Sigmoid colon (tissue), 4 donors: ENCODE measurements at regions not wholly inside any gene's neighbourhood (a gene's known extent, or its start where the extent isn't known, plus 50 kb on each side); places are given as distances from the start of the nearest gene placed in this dataset.

Source experiments
- CTCF ChIP-seq, 4 experiments: fragments of 450-650 bp in 3 of 4; fragments of 200-600 bp in 1 of 4; IDR thresholded peaks; one replicate each; pipeline ENCODE4 v1.5.1; 2016 to 2019; ENCODE audit warnings: antibody characterized with exemption in 4 of 4, mild to moderate bottlenecking in 3 of 4, moderate library complexity in 2 of 4
- POLR2AphosphoS5 ChIP-seq, 4 donors: sonication (generic); formaldehyde crosslinking; IDR thresholded peaks; one replicate each; pipeline ENCODE4 v1.6.1; 2017; ENCODE audit warnings: antibody characterized with exemption in 4 of 4

GRCh38 chr12:24750263-24750662, 198.6 kb downstream of the BCAT1 start:
- TF ChIP-seq CTCF (IDR thresholded peaks at IDR 0.05) (no peak), POLR2AphosphoS5 (IDR thresholded peaks at IDR 0.05) (no peak)
